SK-N-SH (cell line): ENCODE measurements at regions not wholly inside any gene's neighbourhood (a gene's known extent, or its start where the extent isn't known, plus 50 kb on each side); places are given as distances from the start of the nearest gene placed in this dataset.

Experiments used
- CTCF ChIA-PET: fragments of 300-600, 350-600 bp; formaldehyde crosslinking; extraction: SDS; loops from one replicate; lab custom pipeline; 2021; lab: Yijun Ruan, JAX
- POLR2A ChIA-PET: fragments of 350-600 bp; sonication (Branson Sonifier 250); formaldehyde crosslinking; extraction: SDS; loops from one replicate; lab custom pipeline; 2020; ENCODE audit warnings: antibody characterized with exemption, inconsistent platforms; lab: Yijun Ruan, JAX
- DNase-seq: peaks from one replicate; pipeline ENCODE4 v3.0.0; 2012
- H2AFZ ChIP-seq: fragments of 200-600 bp; sonication (generic); 2 replicates; pipeline ENCODE4 v1.8.1; 2016; ENCODE audit warnings: antibody characterized with exemption, mild to moderate bottlenecking, low read depth
- H3F3A ChIP-seq: fragments of 200-600 bp; sonication (generic); replicated peaks from 2 replicates; pipeline ENCODE3; 2016; ENCODE audit warnings: antibody characterized with exemption, mild to moderate bottlenecking; ENCODE audit not compliant: insufficient read depth
- H3K27ac ChIP-seq, 2 experiments: fragments of 200-500 bp in 1 of 2; fragments of 200-600 bp in 1 of 2; sonication (Bioruptor generic) in 1 of 2; sonication (generic), shearing (Covaris generic) in 1 of 2; 2 replicates each; pipeline versions ENCODE4 v1.5.1 to v1.6.1; 2014 to 2016; ENCODE audit warnings: low read depth in 2 of 2, inconsistent platforms in 1 of 2, low read length in 1 of 2, mild to moderate bottlenecking in 1 of 2, mixed read lengths in 1 of 2
- H3K27me3 ChIP-seq: fragments of 200-600 bp; sonication (generic), shearing (Covaris generic); 2 replicates; pipeline ENCODE4 v1.6.1; 2016; ENCODE audit warnings: mixed run types; ENCODE audit not compliant: insufficient read depth
- H3K36me3 ChIP-seq, 2 experiments: fragments of 200-500 bp in 1 of 2; fragments of 200-600 bp in 1 of 2; sonication (Bioruptor generic) in 1 of 2; sonication (generic) in 1 of 2; replicated peaks in 1 of 2; 2 replicates each; pipeline versions ENCODE3 to v1.5.1; 2014 to 2016; ENCODE audit warnings: low read length in 1 of 2, mild to moderate bottlenecking in 1 of 2; ENCODE audit not compliant: insufficient read depth in 2 of 2, control insufficient read depth in 1 of 2
- H3K4me1 ChIP-seq, 2 experiments: fragments of 200-500 bp in 1 of 2; fragments of 200-600 bp in 1 of 2; sonication (Bioruptor generic) in 1 of 2; sonication (generic), shearing (Covaris generic) in 1 of 2; 2 replicates each; pipeline versions ENCODE4 v1.5.1 to v1.6.1; 2014 to 2016; ENCODE audit warnings: low read depth in 1 of 2, low read length in 1 of 2, mixed run types in 1 of 2; ENCODE audit not compliant: insufficient read depth in 2 of 2, control insufficient read depth in 1 of 2
- H3K4me2 ChIP-seq: fragments of 200-600 bp; sonication (generic), shearing (Covaris generic); 2 replicates; pipeline ENCODE4 v1.6.1; 2017; ENCODE audit warnings: mixed run types
- H3K4me3 ChIP-seq, 2 experiments: fragments of 200-500 bp in 1 of 2; fragments of 200-600 bp in 1 of 2; sonication (Bioruptor generic) in 1 of 2; sonication (generic), shearing (Covaris generic) in 1 of 2; 2 replicates each; pipeline versions ENCODE4 v1.5.1 to v1.8.1; 2014 to 2016; ENCODE audit warnings: low read depth in 2 of 2, inconsistent platforms in 1 of 2, low read length in 1 of 2, mild to moderate bottlenecking in 1 of 2, mixed read lengths in 1 of 2, moderate library complexity in 1 of 2
- H3K79me2 ChIP-seq: fragments of 200-600 bp; sonication (generic); 2 replicates; pipeline ENCODE4 v1.8.1; 2017; ENCODE audit warnings: mild to moderate bottlenecking; ENCODE audit not compliant: insufficient read depth
- H3K9ac ChIP-seq: fragments of 200-600 bp; sonication (generic); 2 replicates; pipeline ENCODE4 v1.6.1; 2017; ENCODE audit warnings: mixed run types
- H3K9me2 ChIP-seq: fragments of 200-600 bp; sonication (generic); 2 replicates; pipeline ENCODE4 v1.6.1; 2017; ENCODE audit warnings: mixed run types
- H3K9me3 ChIP-seq: fragments of 200-600 bp; sonication (generic); 2 replicates; pipeline ENCODE4 v1.6.1; 2017; ENCODE audit warnings: mixed run types, mild to moderate bottlenecking, moderate library complexity
- H4K20me1 ChIP-seq: fragments of 200-600 bp; sonication (generic); 2 replicates; pipeline ENCODE4 v1.6.1; 2017; ENCODE audit warnings: mild to moderate bottlenecking, mixed run types; ENCODE audit not compliant: insufficient read depth
- CHD2 ChIP-seq: fragments of 150-350 bp; IDR thresholded peaks from 2 replicates; pipeline ENCODE4 v1.6.1; 2018; ENCODE audit warnings: low read length; ENCODE audit not compliant: partially characterized antibody
- CTCF ChIP-seq: fragments of 200-600 bp; sonication (generic); IDR thresholded peaks from 2 replicates; pipeline ENCODE4 v1.6.1; 2017; ENCODE audit warnings: antibody characterized with exemption, mild to moderate bottlenecking, moderate library complexity
- ELF1 ChIP-seq: IDR thresholded peaks from 2 replicates; pipeline ENCODE4 v1.4.0; 2012
- EP300 ChIP-seq, 2 experiments: IDR thresholded peaks; 2 replicates each; pipeline versions ENCODE4 v1.4.0 to v1.6.1; 2012; ENCODE audit warnings: borderline replicate concordance in 1 of 2, low read depth in 1 of 2, low read length in 1 of 2
- EZH2phosphoT487 ChIP-seq: fragments of 200-600 bp; sonication (generic); IDR thresholded peaks from 2 replicates; pipeline ENCODE4 v1.6.1; 2017; ENCODE audit warnings: low read depth, mixed run types, mild to moderate bottlenecking, antibody characterized with exemption, moderate library complexity, borderline replicate concordance
- FOSL2 ChIP-seq: IDR thresholded peaks from 2 replicates; pipeline ENCODE4 v1.4.0; 2012; ENCODE audit warnings: low read depth, mild to moderate bottlenecking, moderate library complexity, borderline replicate concordance
- FOXJ3 ChIP-seq: sonication (generic); formaldehyde crosslinking; IDR thresholded peaks from 2 replicates; pipeline ENCODE4 v1.5.1; 2020; ENCODE audit warnings: mild to moderate bottlenecking, missing genetic modification reagents
- FOXM1 ChIP-seq: IDR thresholded peaks from 2 replicates; pipeline ENCODE4 v1.4.0; 2012; ENCODE audit warnings: low read depth, mild to moderate bottlenecking
- GABPA ChIP-seq: IDR thresholded peaks from 2 replicates; pipeline ENCODE4 v1.4.0; 2012; ENCODE audit warnings: low read depth, mild to moderate bottlenecking
- JUND ChIP-seq: IDR thresholded peaks from 2 replicates; pipeline ENCODE4 v1.4.0; 2012
- MAX ChIP-seq: IDR thresholded peaks from 2 replicates; pipeline ENCODE4 v1.4.0; 2012; ENCODE audit warnings: low read depth
- NFIC ChIP-seq: IDR thresholded peaks from 2 replicates; pipeline ENCODE4 v1.4.0; 2012; ENCODE audit warnings: borderline replicate concordance
- PBX3 ChIP-seq: IDR thresholded peaks from 2 replicates; pipeline ENCODE4; 2012
- POLR2AphosphoS5 ChIP-seq: IDR thresholded peaks from 2 replicates; pipeline ENCODE4 v1.6.1; 2012; ENCODE audit warnings: low read depth, low read length
- RAD21 ChIP-seq: IDR thresholded peaks from 2 replicates; pipeline ENCODE4 v1.6.1; 2012; ENCODE audit warnings: mild to moderate bottlenecking, low read length
- RCOR1 ChIP-seq: fragments of 150-350 bp; IDR thresholded peaks from 2 replicates; pipeline ENCODE4 v1.6.1; 2017; ENCODE audit warnings: antibody characterized with exemption, low read length
- REST ChIP-seq: IDR thresholded peaks from 2 replicates; pipeline ENCODE4 v1.6.1; 2012; ENCODE audit warnings: mild to moderate bottlenecking, low read depth, low read length, moderate library complexity
- RFX5 ChIP-seq: IDR thresholded peaks from 2 replicates; pipeline ENCODE4 v1.6.1; 2012; ENCODE audit warnings: mild to moderate bottlenecking, improper control_type of control experiment, low read length
- SIN3A ChIP-seq: IDR thresholded peaks from 2 replicates; pipeline ENCODE4 v1.6.1; 2012; ENCODE audit warnings: low read depth, mild to moderate bottlenecking, low read length, moderate library complexity, borderline replicate concordance
- SMC3 ChIP-seq: IDR thresholded peaks from 2 replicates; pipeline ENCODE4 v1.6.1; 2012; ENCODE audit warnings: low read depth, low read length, improper control_type of control experiment
- TAF1 ChIP-seq: IDR thresholded peaks from 2 replicates; pipeline ENCODE4 v1.6.1; 2012; ENCODE audit warnings: low read depth, mild to moderate bottlenecking, low read length, moderate library complexity, borderline replicate concordance
- TCF12 ChIP-seq: IDR thresholded peaks from 2 replicates; pipeline ENCODE4 v1.4.0; 2012
- TEAD4 ChIP-seq: IDR thresholded peaks from 2 replicates; pipeline ENCODE4 v1.4.0; 2012; ENCODE audit warnings: mild to moderate bottlenecking, borderline replicate concordance; ENCODE audit not compliant: insufficient read depth
- ZBTB33 ChIP-seq: IDR thresholded peaks from 2 replicates; pipeline ENCODE4 v1.4.0; 2012; ENCODE audit warnings: low read depth, borderline replicate concordance
- WGBS: methylation state at CpG from one replicate; pipeline ENCODE4 v1.1.6; 2017; ENCODE audit warnings: low lambda C conversion rate; 5-methylcytosine and 5-hydroxymethylcytosine counted together

GRCh38 chr9:79360387-79361347 lies 211.1 kb upstream of the TLE4 start:
- Histone ChIP-seq H2AFZ (peak overlapping the region; percentile 21; the same call in 1 of the 2 replicates), H3K36me3 (no peaks in the 10 kb centered on the region), H3K79me2 (no peaks in the 10 kb centered on the region), H4K20me1 (no peaks in the 10 kb centered on the region), H3K9ac (no peak overlapping the region), H3K4me1 (peaks cover 0 to 3% of the 10 kb centered on the region in 2 experiments; a peak in 2 of 4 replicates), H3K27me3 (no peaks in the 10 kb centered on the region), H3K4me2 (no peak overlapping the region), H3K9me2 (no peaks in the 10 kb centered on the region), H3K27ac (no peak overlapping the region; a peak in 1 of 4 replicates), H3K4me3 (no peak overlapping the region), H3F3A (peaks cover 4% of the 10 kb centered on the region), H3K9me3 (no peaks in the 10 kb centered on the region)
- ChIA-PET POLR2A (no interaction called here), CTCF (interaction anchor here (0.7 kb wide), 2 partner anchors 14 to 57 kb away, joined by 3 to 4 read pairs; no protein-coding TSS in a partner anchor)
- TF ChIP-seq NFIC = peak; percentile 82
- TF ChIP-seq RFX5 = no peak
- TF ChIP-seq EZH2phosphoT487 = no peak
- no peak for TF ChIP-seq GABPA
- TF ChIP-seq RAD21 = no peak
- peak; percentile 60 for TF ChIP-seq TCF12
- peak; percentile 47; the same call in 1 of the 2 replicates for TF ChIP-seq JUND
- TF ChIP-seq TAF1 = no peak
- TF ChIP-seq FOXM1 = no peak
- TF ChIP-seq POLR2AphosphoS5 = no peak
- no peak for TF ChIP-seq SMC3
- no peak for TF ChIP-seq ZBTB33
- no peak for TF ChIP-seq SIN3A
- peak in 1 of 2 experiments; percentile 63; a peak in 1 of 4 replicates for TF ChIP-seq EP300 (IDR thresholded peaks at IDR 0.05; ENCODE audit: borderline replicate concordance in 1 of 2, low read depth in 1 of 2, low read length in 1 of 2)
- TF ChIP-seq TEAD4 = peak; percentile 77; the same call in 1 of the 2 replicates
- no peak for TF ChIP-seq REST
- no peak for TF ChIP-seq CTCF
- no peak for TF ChIP-seq CHD2
- no peak for TF ChIP-seq MAX
- no peak for TF ChIP-seq ELF1
- TF ChIP-seq FOSL2 = no peak
- TF ChIP-seq PBX3 = peak; percentile 56
- TF ChIP-seq FOXJ3 = no peak
- TF ChIP-seq RCOR1 = no peak
- no peak for DNase-seq
- 69% methylated on average over 5 of the region's 5 CpGs for WGBS
